Caki2 (cell line): ENCODE measurements at regions not wholly inside any gene's neighbourhood (a gene's known extent, or its start where the extent isn't known, plus 50 kb on each side); places are given as distances from the start of the nearest gene placed in this dataset.
"Not testable (repeated sequence)": the region's sequence is repeated elsewhere in the genome, so short reads cannot be mapped to it uniquely, and the experiment has no call there.

Experiments used
- DNase-seq: peaks from one replicate; pipeline ENCODE4 v3.0.0-alpha.2; 2015; ENCODE audit warnings: low read depth
- in situ Hi-C: cut with HindIII; loops from 2 replicates; pipeline ENCODE4 v1.10.0; 2016; ENCODE audit warnings: low sequenced_read_pairs, low pct_unique_long_range_greater_than_20kb, mixed read lengths

DNA sequence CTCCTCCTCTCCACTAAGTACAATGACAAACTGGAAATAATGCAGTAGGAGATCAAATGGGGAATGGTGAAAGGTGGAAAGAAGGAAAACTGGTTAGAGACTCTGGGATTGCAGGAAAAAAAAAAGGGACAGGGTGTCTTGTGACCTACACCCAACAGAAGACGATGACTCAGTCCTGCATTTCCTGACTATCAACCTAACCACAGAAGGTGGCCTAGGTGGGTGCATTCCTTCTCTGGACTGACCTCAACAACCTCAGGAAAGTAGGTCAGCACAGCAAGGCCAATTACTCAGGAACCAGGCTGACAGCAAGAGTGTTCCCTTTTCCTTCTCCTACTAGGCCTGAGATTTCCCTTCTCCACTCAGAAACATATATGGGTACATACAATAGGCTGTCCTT lies 1386.4 kb upstream of the ZEB2 start:
- DNase-seq, result peak; percentile 71
- in situ Hi-C loops, result no loop called here

DNA sequence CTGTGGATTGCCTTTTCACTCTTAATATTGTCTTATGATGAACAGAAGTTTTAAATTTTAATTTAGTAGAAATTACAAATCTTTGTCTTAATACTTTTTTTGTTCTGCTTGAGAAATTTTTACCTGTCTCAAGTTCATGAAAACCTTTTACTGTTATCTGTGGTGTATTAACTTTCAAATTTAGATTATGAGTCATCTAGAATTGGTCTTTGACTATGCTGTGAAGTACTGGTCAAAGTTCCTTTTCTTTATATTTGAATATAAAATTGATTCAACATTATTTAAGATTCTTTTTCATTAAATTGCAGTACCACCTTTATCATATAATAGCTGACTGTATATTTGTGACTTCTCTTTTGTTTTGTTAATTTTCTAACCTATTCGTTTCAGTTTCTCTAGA lies 1385.5 kb upstream of the ZEB2 start:
- no peak for DNase-seq
- in situ Hi-C loops, result no loop called here

DNA sequence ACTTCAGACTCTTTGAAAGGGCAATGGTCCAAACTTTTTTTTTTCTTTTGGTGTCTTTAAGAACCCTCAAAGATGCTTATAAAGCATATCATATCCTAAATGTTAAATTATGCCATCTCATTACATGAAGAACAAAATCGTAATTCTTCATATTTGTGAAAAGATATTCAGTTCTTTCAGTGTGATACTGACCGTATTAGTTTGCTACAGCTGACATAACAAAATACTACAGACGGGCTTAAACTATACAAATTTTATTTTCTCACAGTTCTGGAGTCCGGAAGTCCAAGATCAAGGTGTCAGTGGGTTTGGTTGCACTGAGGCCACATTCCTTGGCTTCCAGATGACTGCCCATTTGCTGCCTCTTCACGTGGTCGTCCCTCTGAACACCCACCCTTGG lies 1377.2 kb upstream of the ZEB2 start:
- DNase-seq, result no peak
- in situ Hi-C loops, result no loop called here

DNA sequence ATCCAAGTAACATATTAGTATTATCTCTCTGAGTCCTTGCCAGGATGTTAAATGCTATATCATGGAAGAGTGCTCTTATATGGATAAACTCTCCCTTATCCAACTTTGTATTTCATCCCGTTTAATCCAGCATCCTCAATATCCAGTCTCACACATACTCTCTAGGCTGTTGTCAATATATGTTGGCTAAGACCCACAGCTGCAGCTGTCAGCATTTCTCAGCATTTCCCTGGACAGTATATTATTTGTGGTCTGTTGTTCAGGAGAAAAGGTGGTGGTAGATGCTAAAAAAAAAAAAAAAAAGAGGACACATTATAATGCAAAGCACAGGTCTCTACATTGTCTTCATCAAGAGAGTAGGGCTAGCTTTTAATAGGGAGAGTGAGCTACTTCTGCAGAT lies 1368.0 kb upstream of the ZEB2 start:
- DNase-seq, result no peak
- in situ Hi-C loops, result no loop called here

DNA sequence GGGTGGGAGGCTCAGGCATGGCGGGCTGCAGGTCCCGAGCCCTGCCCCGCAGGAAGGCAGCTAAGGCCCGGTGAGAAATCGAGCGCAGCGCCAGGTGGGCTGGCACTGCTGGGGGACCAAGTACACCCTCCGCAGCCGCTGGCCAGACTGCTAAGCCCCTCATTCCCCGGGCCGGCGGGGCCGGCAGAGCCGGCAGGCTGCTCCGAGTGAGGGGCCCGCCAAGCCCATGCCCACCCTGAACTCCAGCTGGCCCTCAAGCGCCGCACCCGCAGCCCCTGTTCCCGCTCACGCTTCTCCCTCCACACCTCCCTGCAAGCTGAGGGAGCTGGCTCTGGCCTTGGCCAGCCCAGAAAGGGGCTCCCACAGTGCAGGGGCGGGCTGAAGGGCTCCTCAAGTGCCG lies 1361.1 kb upstream of the ZEB2 start:
- DNase-seq, in situ Hi-C loops: not testable (repeated sequence)

DNA sequence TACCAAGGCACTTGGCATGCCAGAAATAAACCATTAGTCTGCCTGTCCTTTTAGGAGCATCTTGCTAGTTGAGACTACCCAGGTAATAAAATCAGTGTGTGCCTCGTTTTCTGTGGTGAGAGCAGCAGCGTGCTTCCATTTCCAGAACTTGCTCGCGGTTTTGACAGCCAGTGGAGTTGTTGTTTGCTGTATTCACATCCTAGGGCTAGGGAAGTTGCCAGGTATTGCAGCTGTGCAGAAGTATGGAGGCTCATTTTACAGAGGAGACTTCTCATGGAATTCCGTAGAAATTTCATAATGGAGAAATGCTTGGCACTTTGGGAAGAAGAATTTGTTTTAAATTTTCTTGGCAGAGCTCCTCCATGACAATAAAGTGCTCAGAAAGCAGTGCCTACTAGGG lies 1355.1 kb upstream of the ZEB2 start:
- DNase-seq, result no peak
- in situ Hi-C loops, result no loop called here

DNA sequence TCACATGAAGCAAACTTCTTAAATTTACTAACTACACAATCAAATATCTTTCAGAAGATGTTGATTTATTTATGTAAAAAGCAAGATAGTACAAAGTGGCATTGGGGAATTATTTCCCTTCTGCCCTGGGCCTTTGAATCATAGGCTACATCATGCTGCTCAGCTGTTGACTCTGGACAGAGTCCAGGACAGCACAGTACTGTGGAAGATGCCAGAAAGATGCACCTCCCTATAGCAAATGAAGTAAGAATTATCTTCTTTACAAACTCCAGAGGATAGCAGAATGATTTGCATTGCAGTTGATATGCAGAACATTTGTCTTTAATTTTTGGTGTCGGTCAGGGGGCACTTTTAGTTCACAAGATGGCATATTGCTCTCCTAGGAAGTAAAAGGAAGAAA lies 1354.5 kb upstream of the ZEB2 start:
- peak; percentile 14 for DNase-seq
- in situ Hi-C loops, result no loop called here

DNA sequence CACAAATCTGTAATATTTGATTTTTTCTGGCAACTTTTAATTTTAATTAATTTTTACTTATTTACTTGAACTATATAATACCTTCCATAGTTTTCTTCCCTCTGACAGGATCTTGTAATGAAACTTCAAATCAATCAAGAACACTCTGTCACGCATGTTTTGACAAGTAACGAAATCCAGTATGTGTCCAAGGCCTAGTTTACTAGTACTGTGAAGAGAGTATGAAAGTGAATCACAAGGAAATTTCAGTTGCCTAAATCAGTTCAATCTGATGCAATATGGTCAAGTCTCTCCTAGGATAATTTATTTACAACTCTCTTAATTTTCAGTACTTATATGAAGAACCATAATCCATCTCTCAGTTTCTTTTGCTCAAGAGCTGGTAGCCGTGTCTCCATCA lies 1344.6 kb upstream of the ZEB2 start:
- DNase-seq, result no peak
- in situ Hi-C loops, result no loop called here

DNA sequence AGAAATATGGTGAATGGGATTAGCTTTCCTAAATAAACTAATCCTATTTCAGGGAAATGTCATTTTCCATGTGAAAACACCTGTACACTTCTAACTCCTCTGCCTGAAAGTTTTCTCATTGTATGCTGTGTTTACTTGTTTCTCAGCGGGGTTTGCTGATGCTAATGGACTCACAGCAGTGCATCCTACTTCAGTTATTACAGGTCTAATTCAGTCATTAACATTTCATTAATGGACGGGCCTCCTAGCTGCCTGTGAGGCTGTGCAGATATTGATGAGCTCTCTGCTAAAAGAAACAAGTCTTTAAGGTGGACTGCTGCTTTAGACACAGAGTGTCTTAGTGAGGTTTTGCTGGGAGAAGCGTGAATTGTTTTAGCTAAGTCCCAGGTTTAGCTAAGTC lies 1342.0 kb upstream of the ZEB2 start:
- no peak for DNase-seq
- in situ Hi-C loops, result no loop called here

DNA sequence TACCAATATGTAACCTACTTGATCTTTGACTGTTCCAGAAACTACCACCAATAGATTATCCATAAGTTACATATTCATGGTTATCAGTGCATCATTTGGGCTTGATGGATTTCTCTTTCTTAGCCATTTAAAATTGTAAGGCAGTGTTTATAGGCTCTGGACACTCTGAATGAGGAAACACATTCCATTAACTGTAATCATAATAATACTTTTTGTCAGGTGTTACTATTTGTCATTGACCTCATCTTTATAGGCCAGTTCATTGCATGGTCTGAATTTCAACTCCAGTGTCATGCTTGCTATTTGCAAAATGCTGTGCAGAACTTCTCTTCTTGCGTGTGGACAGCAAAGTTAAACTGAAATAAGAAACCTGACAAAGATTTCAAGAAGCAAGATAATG lies 1340.2 kb upstream of the ZEB2 start:
- in situ Hi-C loops, result no loop called here
- DNase-seq, result no peak

DNA sequence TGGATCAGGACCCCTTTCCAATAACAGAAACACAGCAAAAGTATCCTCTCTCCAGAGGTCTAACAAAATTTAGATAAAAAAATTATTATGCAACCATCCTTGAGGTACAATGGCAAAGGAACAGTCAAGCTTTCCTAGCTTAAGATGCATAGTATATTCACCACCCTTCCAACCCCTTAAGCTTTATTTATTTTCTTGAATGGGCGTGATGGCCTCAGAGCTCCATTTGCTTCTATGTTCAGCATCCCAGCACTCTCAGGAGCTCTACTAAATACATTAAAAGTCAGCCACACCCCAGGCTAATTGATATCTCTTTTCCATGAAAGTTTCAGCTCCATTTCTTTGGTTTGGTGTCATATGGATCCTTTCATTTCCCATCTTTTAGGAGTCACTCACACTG lies 1335.2 kb upstream of the ZEB2 start:
- DNase-seq, result no peak
- in situ Hi-C loops, result no loop called here

DNA sequence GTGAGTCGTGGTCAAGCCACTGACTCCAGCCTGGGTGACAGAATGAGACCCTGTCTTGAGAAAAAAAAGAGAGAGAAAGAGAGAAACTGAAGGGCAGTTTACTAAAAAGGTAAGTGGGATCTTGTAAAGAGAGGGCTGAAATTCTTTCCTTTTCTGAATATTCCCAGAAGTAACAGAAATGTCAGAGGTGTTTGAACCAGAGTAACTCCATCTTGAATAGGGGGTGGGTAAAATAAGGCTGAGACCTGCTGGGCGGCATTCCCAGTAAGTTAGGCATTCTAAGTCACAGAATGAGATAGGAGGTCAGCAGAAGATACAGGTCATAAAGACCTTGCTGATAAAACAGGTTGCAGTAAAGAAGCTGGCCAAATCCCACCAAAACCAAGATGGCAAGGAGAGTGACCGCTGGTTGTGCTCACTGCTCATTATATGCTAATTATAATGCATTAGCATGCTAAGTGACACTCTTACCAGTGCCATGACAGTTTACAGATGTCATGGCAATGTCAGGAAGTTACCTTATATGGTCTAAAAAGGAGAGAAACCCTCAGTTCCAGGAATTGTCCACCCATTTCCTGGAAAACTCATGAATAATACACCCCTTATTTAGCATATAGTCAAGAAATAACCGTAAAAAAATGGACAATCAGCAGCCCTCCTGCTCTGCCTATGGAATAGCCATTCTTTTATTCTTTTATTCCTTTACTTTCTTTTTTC lies 1334.3 kb upstream of the ZEB2 start:
- DNase-seq, result no peak
- in situ Hi-C loops, result no loop called here

DNA sequence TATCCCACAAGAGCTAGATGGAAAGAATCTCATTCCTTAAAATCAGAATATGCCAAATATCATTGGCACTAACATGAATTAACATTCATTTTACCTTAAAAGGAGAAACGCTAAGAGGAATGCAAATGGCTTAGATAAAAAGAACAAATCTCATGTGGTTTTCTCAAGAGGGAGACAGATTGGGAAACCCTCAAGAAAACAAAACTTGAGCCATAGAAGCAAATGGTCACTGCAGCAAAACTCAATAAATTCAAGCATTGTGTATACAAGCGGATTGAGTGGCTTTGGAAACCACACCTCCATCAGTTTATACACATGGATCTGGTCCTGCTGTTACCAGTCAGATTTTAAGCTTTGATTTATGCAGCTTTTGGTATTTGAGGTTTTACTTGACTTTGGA lies 1331.8 kb upstream of the ZEB2 start:
- in situ Hi-C loops, result no loop called here
- no peak for DNase-seq

DNA sequence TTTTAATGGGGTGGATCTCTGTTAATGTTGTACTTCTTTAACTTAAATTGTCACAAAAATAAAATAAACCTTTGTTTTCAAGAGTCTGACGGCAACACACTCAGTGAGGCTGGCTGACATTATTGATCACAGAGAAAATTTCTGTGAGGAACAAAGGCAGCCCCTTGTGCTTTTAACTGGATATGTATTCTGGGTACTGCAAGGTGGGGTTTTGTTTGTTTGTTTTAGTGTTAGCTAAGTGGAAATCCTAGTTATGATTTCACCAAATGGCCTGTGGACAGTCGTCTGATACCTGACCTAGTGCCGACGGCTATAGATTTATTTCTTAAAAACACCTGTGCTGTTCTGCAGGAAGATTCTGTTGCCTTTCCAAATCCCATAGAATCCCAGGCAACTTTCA lies 1329.5 kb upstream of the ZEB2 start:
- no peak for DNase-seq
- in situ Hi-C loops, result no loop called here

DNA sequence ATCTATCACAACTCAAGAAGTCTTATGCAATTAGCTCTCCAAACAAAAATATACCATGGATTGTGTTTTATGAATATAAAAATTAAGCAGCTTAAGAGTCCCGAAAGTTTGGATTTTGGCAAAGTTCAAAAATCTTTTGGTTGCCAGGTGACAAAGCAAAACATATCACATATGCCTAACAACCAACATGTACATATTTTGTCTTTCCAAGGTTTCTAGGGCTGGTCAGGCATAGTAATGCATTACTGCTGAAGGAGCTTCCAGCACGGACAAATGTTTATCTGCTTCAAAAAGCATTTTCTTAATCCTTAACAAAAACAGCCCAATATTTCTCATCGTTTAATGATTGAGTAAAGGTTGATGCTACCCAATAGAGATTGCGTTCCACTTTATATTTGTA lies 1327.1 kb upstream of the ZEB2 start:
- no peak for DNase-seq
- in situ Hi-C loops, result no loop called here

DNA sequence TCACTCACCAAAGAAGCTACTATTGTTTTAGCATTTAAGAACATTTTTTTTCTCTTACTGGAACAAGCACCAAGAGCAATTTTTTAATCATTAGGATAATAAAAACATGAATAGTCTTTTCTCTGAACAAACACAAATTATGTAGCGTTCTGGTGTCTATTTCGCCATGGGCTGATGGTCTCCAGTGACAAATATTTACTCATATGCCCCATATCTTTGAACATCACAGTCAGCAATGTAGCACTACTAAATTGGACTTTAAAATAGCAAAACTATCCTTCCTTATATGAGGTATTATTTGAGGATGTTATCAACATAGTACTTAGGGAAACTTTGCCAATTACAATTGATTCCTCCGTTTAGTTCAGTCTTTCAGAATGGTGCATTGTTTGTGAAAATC lies 1326.0 kb upstream of the ZEB2 start:
- in situ Hi-C loops, result no loop called here
- DNase-seq, result no peak

DNA sequence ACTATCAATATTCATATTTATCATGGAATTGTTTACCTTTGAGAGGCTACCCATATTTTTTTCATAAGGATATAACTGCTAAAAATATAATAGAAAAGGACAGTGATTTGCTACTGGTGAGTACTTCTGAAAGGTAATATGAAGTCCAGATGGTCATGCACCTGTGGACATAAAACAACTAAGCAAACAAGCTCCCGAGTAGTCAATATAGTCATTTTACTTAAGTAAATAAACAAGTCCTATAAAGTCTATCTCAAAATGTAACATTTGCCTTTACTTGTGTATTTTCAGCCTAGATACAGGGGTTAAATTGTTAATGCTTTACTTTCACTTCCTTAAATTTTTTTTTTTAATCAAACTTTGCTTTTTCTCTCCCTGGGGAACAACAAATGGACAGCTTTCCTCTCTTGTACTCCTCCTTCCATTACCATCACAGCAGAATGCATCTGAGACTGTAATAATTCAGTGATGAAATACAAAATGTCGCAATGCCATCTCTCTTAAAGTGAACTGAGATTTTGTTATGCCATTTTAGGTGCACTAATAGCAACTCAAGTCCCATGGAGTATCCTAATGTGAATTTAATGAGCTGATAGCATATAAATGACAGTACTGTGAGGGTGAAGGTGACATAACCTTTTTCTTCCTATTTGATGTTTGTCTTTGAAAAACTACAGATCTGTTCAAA lies 1325.4 kb upstream of the ZEB2 start:
- DNase-seq, result no peak
- in situ Hi-C loops, result no loop called here

DNA sequence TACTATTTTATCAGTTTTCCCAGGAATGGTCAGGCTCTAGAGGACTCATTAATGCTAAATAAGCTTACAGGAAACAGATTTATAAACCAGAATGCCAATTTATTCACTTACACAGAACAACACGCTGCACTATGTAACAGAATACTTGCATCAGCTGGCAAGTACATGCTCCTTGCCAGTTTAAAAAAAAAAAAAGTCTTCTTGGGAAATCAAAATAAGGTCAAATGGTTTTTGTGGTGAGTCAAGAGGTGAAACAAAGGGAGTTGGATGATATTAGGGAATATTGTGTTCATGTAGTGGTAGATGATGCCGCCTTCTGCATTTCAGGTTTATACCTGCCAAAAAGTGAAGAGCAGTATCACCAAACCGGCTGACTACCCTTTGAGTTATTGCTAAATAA lies 1322.1 kb upstream of the ZEB2 start:
- in situ Hi-C loops, result no loop called here
- no peak for DNase-seq

DNA sequence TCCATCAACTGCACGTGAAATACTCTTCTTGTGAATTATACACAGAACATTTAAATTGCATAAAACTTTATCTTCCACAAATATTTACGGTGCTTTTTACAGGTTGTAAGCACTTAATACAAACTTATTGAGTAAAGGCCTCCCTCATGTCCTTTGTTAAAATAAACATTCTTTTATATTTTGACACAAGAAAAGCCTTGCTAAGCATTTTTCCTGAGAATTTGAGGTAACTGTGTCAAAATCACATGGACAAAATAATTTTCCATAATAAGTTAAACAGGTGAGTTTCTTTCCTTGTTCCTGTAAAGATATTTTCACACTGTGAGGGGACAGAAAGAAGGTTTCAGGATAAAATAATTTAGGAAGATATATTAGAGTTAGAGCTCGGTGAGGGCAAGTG lies 1317.1 kb upstream of the ZEB2 start:
- in situ Hi-C loops, result no loop called here
- no peak for DNase-seq

DNA sequence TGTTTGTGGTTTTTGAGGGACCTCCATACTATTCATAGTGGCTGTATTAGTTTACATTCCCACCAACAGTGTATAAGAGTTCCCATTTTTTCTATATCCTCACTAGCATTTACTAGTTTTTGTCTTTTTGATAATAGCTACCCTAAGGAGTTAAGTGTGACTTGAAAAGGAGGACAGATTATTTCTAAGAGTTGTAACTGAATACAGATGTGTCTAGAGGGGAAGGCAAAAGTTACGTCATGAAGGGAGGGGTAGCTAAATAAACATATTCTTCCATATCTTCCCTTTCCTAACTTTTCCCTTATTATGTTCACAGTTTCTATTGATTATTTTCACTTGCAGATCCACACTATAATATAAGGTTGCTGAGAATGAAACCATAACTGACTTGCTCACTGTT lies 1315.7 kb upstream of the ZEB2 start:
- no peak for DNase-seq
- in situ Hi-C loops, result no loop called here
